Islet of Langerhans (tissue), 1 donor: ENCODE measurements at regions not wholly inside any gene's neighbourhood (a gene's known extent, or its start where the extent isn't known, plus 50 kb on each side); places are given as distances from the start of the nearest gene placed in this dataset.
"Not testable (repeated sequence)": the region's sequence is repeated elsewhere in the genome, so short reads cannot be mapped to it uniquely, and the experiment has no call there.

Experiments
- FAIRE-seq: peaks from one replicate; lab custom pipeline; 2011; peaks lifted over from hg19 to GRCh38; lab: Jason Lieb, UNC

GRCh38 chr7:25455683-25456251 lies 227.5 kb upstream of the NPVF start:
- FAIRE-seq: no peak

DNA sequence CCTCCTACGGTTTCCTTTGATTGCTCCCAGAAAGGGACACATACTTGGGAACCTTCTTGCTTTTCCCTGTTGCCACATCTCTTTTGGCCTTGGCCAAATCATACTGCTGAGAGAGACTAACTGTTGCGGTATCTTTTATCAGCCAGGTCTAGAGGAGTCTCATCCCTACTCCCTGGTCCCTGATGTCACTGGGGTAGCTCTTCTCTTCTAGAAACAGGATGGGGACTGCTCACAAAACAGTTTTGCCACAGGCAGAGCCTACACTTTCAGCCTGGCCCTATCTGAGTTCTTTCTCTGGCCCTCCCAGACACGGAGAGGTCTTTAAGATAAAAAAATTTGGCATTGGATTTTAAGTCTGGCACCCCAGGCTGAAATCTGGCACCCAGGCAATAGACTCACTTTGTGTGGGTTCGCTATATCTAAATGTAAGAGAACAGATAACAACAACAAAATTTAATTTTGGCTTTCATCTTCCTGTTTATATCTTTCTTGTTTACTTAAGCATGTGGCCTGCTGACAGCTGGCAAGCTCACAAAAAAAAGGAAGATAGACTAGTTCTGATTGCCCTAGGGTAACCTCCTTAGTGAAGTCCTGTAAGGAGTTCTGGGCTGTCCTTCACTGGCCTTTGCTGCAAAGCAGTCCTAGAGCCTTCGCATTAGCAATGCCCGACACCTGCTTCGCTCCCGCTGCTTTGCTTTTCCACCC lies 228.3 kb upstream of the NPVF start:
- FAIRE-seq: no peak

- FAIRE-seq: no peak
These were observed 230.8 kb upstream of the NPVF start for GRCh38 chr7:25459057-25459456.

- FAIRE-seq: no peak
These were observed 232.1 kb upstream of the NPVF start for GRCh38 chr7:25460433-25460832.

- no peak for FAIRE-seq
These were observed 241.4 kb upstream of the NPVF start for GRCh38 chr7:25469669-25470068.

GRCh38 chr7:25476863-25477499 lies 248.7 kb upstream of the NPVF start:
- no peak for FAIRE-seq

DNA sequence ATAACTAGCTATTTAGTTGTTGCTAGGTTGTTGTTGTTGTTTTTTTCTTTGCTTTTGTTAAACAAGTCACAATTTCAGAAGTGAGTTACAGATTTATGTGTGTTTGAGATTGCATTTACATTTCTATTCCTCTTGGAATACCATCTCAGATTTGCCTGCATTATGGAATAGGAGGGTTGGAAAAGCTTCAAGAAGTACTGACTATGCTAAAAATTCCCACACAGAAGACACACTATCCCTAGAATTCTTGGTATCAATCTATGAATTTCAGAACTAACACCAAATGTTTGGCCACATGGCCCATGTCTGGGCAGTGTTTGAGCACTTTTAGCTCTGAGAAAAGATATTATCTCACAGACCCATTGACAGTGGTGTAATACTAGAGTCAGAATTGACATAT lies 249.9 kb upstream of the NPVF start:
- not testable (repeated sequence) for FAIRE-seq

DNA sequence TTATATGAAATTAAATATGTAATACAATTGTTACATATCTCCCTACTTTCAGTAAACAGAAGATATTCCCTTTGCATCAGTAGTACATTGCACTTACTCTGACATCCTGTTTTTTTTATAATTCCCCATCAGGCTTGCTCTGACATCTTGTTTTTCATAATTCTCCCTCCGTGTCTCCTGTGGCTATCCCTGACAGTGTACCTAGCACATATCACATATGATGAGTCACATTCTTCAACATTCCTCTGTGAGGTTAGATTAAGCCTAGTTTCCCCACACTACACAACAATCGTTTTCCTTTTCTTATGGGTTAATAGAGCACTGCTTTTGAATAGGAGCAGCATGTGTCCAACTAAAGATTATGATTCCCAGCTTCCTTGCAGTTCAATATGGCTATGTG lies 250.6 kb upstream of the NPVF start:
- no peak for FAIRE-seq

- no peak for FAIRE-seq
These were observed 253.6 kb upstream of the NPVF start for GRCh38 chr7:25481891-25482290.

DNA sequence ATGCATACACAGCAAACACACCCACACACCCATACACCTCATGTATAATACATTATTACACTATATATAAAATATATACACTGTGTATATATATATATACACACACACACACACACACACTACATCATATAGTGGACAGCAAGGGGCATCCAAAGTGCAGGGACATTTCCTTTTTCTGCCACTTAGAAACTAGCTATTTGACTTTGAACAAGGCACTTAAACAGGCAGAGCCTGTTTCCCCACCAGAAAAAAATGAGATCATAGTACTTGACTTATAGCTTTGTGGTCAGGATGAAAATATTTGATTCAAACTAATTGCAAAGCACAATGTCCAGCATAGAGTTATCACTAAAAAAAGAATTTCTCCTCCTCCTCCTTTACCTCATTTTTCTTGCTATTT lies 254.3 kb upstream of the NPVF start:
- FAIRE-seq: no peak

DNA sequence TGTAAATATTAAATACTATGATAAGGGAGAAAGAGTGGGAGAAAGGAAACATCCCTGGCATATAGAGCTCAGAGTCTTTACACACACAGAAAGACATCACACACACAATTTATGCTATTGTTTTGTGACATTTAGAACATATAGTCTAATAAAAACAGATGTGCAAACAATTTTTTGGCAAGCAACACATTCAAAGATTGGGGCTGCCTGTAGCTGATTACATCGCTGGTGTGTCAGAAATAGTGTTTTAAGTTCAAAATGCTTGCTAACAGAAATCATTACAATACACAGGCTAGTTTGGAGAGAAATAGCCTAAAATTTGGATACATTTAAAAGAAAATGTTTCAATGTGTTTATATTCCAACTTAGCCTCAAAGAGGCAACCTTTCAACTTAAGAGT lies 256.7 kb upstream of the NPVF start:
- no peak for FAIRE-seq

DNA sequence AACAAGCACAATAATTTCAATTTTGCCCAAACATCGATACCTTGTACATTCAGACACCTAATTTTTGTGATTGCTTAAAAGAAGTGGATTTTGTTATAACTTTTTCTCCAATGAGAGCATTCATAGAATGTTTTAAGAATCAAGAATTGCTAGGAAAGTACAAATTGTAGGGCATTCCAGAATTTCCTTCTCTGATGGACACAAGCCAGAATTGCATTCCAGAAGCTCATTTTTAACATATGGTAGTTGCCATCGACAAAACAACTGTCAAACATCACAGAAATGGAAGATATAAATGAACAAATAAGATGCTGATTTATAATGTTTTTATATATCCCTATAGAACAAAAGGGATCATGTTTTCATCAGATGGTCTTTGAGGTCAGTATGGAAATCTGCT lies 258.4 kb upstream of the NPVF start:
- FAIRE-seq: no peak

- FAIRE-seq: no peak
These were observed 265.6 kb upstream of the NPVF start for GRCh38 chr7:25493805-25494366.

GRCh38 chr7:25494896-25495295 lies 266.6 kb upstream of the NPVF start:
- FAIRE-seq: peak; percentile 41

GRCh38 chr7:25495342-25496250 lies 267.3 kb upstream of the NPVF start:
- no peak for FAIRE-seq

- no peak for FAIRE-seq
These were observed 268.4 kb upstream of the NPVF start for GRCh38 chr7:25496476-25497368.

DNA sequence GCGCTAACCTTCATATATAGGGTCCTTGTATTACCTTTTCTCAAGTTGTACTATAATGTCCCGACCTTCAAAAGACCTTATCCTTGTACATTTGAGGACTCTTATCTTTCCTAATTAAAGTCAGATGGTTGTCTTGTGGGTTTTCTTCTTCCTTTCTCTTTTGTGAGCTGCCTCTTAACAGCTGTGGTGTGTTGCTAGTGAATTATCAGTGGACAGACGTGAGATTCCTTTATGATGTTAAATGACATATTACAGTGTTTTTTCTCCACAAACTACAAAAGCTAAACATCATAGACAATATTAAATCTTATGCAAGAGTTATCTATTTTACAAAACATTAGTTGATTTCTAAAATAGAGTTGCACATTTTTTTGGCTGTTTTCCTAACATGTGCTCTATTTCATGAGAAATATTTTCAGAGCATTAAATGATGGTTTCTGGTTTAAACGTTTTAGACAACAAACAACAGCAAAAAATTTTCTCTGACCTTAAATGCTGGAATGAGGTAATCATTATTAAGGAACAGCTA lies 272.2 kb upstream of the NPVF start:
- no peak for FAIRE-seq

DNA sequence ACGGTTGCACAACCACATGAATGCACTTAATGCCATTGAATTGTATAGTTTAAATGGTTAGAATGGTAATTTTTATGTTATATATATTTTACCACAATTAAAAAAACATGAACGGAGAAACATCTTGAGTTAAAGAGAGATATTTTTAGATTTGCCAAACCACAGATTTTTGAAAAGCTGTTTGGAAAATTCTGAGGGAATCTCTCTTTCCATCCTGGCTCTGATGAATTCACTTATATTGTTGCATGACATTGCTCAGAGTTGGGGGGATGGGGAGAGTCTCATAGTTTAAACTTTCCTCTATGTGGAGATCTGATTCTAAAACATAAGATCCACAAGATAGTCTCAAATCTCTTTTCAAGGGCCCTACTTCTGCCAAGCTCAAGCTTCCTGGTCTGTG lies 275.0 kb upstream of the NPVF start:
- no peak for FAIRE-seq

DNA sequence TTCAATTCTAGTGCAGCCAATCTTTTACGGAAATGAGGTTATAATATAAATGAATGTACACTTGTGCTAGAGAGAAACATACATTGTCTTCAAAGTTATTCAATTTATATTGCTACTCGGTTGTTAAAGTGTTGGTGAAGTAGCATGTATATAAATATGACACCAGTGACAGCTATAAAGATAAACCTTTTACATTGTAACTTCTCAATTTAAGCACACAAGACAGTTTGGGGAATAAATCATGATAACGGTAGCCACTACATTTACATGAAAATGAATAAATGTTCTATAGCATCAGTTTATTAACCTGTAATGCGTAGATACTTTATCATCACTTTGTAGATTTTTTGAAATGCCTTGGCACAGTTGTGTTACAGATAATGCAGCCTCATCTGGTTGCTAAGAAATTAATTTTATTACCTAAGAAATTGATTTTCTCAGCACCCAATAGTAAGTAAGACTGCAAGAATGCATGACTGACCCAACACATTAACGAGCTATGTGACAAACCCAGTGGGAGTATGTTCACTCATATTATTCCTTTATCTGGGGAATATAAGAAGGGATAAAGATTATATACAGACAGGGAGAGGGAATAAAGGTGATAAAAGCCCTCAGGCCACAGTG lies 283.9 kb upstream of the NPVF start:
- no peak for FAIRE-seq

DNA sequence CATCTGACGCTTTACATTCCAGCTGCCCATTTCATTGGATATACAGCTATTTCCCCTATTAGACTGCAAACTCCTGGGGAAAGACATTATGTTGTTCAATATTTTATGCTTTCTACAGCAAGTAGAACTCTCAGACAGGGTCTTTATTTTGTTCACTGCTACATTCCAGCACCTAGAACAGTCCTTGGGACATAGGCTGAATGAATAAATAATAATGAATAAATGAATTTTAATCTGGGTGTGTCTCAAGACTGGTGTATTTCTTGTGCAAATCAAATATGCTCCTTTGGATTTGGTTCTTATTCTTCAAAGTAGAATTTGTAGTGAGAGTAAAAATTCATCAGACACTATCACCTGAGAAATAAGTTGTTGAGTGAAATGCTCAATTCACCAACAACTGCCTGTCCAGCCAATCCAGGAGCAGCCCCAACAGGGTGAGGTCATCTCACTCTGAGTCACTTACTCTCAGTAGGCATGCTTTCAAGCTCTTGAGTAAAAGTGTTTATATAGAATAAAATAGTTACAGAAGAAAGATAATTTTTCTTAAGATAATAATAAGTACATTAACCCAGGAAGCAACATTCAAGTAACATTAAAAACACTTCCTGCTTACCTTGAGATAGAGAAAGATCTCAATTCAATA lies 287.5 kb upstream of the NPVF start:
- no peak for FAIRE-seq
